Fibroblast of pulmonary artery (primary cell): ENCODE measurements at regions not wholly inside any gene's neighbourhood (a gene's known extent, or its start where the extent isn't known, plus 50 kb on each side); places are given as distances from the start of the nearest gene placed in this dataset.
"Not testable (repeated sequence)": the region's sequence is repeated elsewhere in the genome, so short reads cannot be mapped to it uniquely, and the experiment has no call there.

Experiments
- DNase-seq: peaks from one replicate; pipeline ENCODE4 v3.0.0-alpha.2; 2010; ENCODE audit warnings: low read depth
- H3K4me3 ChIP-seq: replicated peaks from 2 replicates; pipeline ENCODE4 v1.5.1; 2011; ENCODE audit warnings: low read depth, mild to moderate bottlenecking, control low read depth, low read length, moderate library complexity
- CTCF ChIP-seq: IDR thresholded peaks from 2 replicates; pipeline ENCODE4 v1.5.1; 2011; ENCODE audit warnings: mild to moderate bottlenecking, control low read depth, low read length, inconsistent platforms; ENCODE audit errors: missing control alignments

GRCh38 chr5:175340180-175340579 lies 103.8 kb downstream of the DRD1 start:
- no peak for TF ChIP-seq CTCF
- DNase-seq = no peak
- no peak overlapping the region for H3K4me3 ChIP-seq

- no peak overlapping the region for H3K4me3 ChIP-seq
- DNase-seq = no peak
- no peak for TF ChIP-seq CTCF
Measured at GRCh38 chr5:175337680-175338079, 106.3 kb downstream of the DRD1 start.

- TF ChIP-seq CTCF = no peak
- DNase-seq = no peak
- H3K4me3 ChIP-seq = no peak overlapping the region
Measured at GRCh38 chr5:175336781-175337180, 107.2 kb downstream of the DRD1 start.

- H3K4me3 ChIP-seq = no peak overlapping the region
- TF ChIP-seq CTCF = no peak
- DNase-seq = no peak
Measured at GRCh38 chr5:175335691-175336090, 108.3 kb downstream of the DRD1 start.

GRCh38 chr5:175331173-175332036 lies 112.6 kb downstream of the DRD1 start:
- H3K4me3 ChIP-seq, DNase-seq: not testable (repeated sequence)

- no peak for DNase-seq
Measured at GRCh38 chr5:175329976-175330375, 114.0 kb downstream of the DRD1 start.

GRCh38 chr5:175328687-175329086 lies 115.3 kb downstream of the DRD1 start:
- no peak for TF ChIP-seq CTCF
- DNase-seq = no peak
- H3K4me3 ChIP-seq = no peak overlapping the region

More at GRCh38 chr5:175329976-175330375, 114.0 kb downstream of the DRD1 start:
- TF ChIP-seq CTCF = no peak
- no peak overlapping the region for H3K4me3 ChIP-seq
